ENCODE measurements at regions not wholly inside any gene's neighbourhood (a gene's known extent, or its start where the extent isn't known, plus 50 kb on each side); places are given as distances from the start of the nearest gene placed in this dataset.

- TF ChIP-seq EP300 (IDR thresholded peaks at IDR 0.05), result no peak
- no peak for TF ChIP-seq POLR2AphosphoS5 (IDR thresholded peaks at IDR 0.05)
- no peak for TF ChIP-seq CTCF (IDR thresholded peaks at IDR 0.05)
- no peak for TF ChIP-seq POLR2A (IDR thresholded peaks at IDR 0.05)
- no peak for ATAC-seq (ENCODE audit: low FRiP score in 2 of 2)
- no peak for DNase-seq
These were observed 135.4 kb upstream of the FRMPD4 start for GRCh38 chrX:12002876-12003275.

GRCh38 chrX:12007881-12008280 is 130.4 kb upstream of the FRMPD4 start:
- ATAC-seq (ENCODE audit: low FRiP score in 2 of 2), result no peak
- TF ChIP-seq POLR2AphosphoS5 (IDR thresholded peaks at IDR 0.05) (no peak), EP300 (IDR thresholded peaks at IDR 0.05) (no peak), POLR2A (IDR thresholded peaks at IDR 0.05) (no peak), CTCF (IDR thresholded peaks at IDR 0.05) (no peak)
- Histone ChIP-seq H3K27ac (no peak overlapping the region), H3K4me1 (no peaks in the 10 kb centered on the region), H3K27me3 (no peaks in the 10 kb centered on the region), H3K9me3 (no peaks in the 10 kb centered on the region), H3K4me3 (no peak overlapping the region), H3K36me3 (no peaks in the 10 kb centered on the region)
- 48 to 67% methylated on average over 1 to 2 of the region's 2 CpGs for WGBS, 2 donors
- no peak for DNase-seq

More at GRCh38 chrX:12002876-12003275, 135.4 kb upstream of the FRMPD4 start:
- Histone ChIP-seq H3K4me3 (no peak overlapping the region), H3K27ac (no peak overlapping the region), H3K27me3 (no peaks in the 10 kb centered on the region), H3K4me1 (no peaks in the 10 kb centered on the region), H3K9me3 (no peaks in the 10 kb centered on the region), H3K36me3 (no peaks in the 10 kb centered on the region)

DNA sequence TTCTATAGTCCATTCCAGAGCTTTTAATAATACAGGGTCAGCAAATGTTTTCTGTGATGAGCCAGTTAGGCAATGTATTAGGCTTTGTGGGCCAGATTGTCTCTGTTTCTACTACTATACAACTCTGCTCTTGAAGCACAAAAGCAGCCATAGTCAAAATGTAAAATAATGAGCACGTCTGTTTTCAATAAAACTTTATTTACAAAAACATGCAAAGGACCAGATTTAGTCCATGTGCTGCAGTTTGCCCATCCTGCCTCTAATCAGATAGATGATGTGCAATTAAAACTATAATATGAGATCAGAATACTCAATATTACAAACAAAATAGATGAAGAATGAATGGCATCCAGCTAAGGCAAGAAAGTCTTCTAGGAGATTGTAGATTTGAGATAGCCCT is 127.8 kb upstream of the FRMPD4 start:
- 41 to 72% methylated on average over 1 of the region's 1 CpG for WGBS, 2 donors
- no peak for DNase-seq

DNA sequence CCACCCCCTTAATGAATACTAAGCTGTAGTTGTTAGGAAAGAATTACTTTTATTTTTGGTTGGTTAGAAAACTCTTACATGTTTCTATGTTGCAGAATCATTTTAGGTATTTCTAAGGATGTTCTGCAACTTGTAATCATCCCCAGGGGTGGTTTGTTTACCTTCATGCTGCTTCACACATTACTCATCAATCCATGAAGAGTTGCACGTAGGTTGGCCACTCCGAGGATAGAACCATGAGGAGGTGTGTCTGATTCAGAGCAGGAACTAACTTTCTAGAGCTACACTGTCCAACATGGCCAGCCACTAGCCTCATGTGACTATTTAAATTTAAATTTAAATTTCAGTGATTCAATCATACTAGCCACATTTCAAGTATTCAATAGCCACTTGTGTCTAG is 127.2 kb upstream of the FRMPD4 start:
- no peak for ATAC-seq (ENCODE audit: low FRiP score in 2 of 2)
- TF ChIP-seq POLR2A (IDR thresholded peaks at IDR 0.05) (no peak), EP300 (IDR thresholded peaks at IDR 0.05) (no peak), CTCF (IDR thresholded peaks at IDR 0.05) (no peak), POLR2AphosphoS5 (IDR thresholded peaks at IDR 0.05) (no peak)
- Histone ChIP-seq H3K4me3 (no peak overlapping the region), H3K4me1 (no peaks in the 10 kb centered on the region), H3K27me3 (no peaks in the 10 kb centered on the region), H3K36me3 (no peaks in the 10 kb centered on the region), H3K9me3 (no peaks in the 10 kb centered on the region), H3K27ac (no peak overlapping the region)
- 67 to 81% methylated on average over 2 of the region's 2 CpGs for WGBS, 2 donors
- no peak for DNase-seq

More for the DNA sequence above, 127.8 kb upstream of the FRMPD4 start:
- TF ChIP-seq EP300 (IDR thresholded peaks at IDR 0.05), result no peak
- TF ChIP-seq CTCF (IDR thresholded peaks at IDR 0.05), result no peak
- no peak for TF ChIP-seq POLR2A (IDR thresholded peaks at IDR 0.05)
- TF ChIP-seq POLR2AphosphoS5 (IDR thresholded peaks at IDR 0.05), result no peak
- Histone ChIP-seq H3K27ac (no peak overlapping the region), H3K27me3 (no peaks in the 10 kb centered on the region), H3K9me3 (no peaks in the 10 kb centered on the region), H3K4me3 (no peak overlapping the region), H3K36me3 (no peaks in the 10 kb centered on the region), H3K4me1 (no peaks in the 10 kb centered on the region)
- ATAC-seq (ENCODE audit: low FRiP score in 2 of 2), result no peak

DNA sequence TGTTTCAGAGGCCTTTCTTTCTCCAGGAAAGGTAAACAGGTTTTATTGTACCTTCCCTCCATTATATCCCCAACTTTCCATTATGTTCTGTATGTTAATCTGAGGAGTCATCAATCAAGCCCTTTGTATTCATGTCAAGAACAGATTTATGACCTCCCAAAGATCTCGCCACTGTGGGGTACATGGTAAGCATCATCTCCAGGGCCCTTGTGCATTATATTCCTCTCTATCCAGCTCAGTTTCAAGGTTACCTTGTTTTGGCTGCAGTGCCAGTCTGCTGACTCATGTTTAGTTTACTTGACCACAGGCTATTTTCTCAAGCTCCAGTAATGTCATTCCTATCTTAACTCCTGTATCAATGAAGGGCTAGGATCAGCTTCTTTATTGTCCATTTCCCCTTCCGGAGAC is 125.1 kb upstream of the FRMPD4 start:
- WGBS, 2 donors, result 59 to 62% methylated on average over 2 of the region's 2 CpGs
- no peak for DNase-seq
- Histone ChIP-seq H3K36me3 (no peaks in the 10 kb centered on the region), H3K4me3 (no peak overlapping the region), H3K4me1 (no peaks in the 10 kb centered on the region), H3K27me3 (no peaks in the 10 kb centered on the region), H3K27ac (no peak overlapping the region), H3K9me3 (no peaks in the 10 kb centered on the region)
- no peak for ATAC-seq (ENCODE audit: low FRiP score in 2 of 2)
- TF ChIP-seq CTCF (IDR thresholded peaks at IDR 0.05), result no peak
- no peak for TF ChIP-seq POLR2AphosphoS5 (IDR thresholded peaks at IDR 0.05)
- no peak for TF ChIP-seq EP300 (IDR thresholded peaks at IDR 0.05)
- TF ChIP-seq POLR2A (IDR thresholded peaks at IDR 0.05), result no peak

All from upper lobe of left lung (tissue), 6 donors.